Stimulated activated CD8-positive, alpha-beta memory T cell treated with anti-CD3 and anti-CD28 coated beads, Interleukin-15, amount 100 ng/mL, for 4 hours (primary cell): ENCODE measurements at regions not wholly inside any gene's neighbourhood (a gene's known extent, or its start where the extent isn't known, plus 50 kb on each side); places are given as distances from the start of the nearest gene placed in this dataset.

Source experiments
- DNase-seq, 2 donors: peaks; one replicate each; pipeline ENCODE4 v3.0.0-alpha.2; 2020; ENCODE audit warnings: low read depth in 2 of 2

- DNase-seq = no peak
These were observed 679.3 kb downstream of the DHX35 start for GRCh38 chr20:39641423-39641822.

DNA sequence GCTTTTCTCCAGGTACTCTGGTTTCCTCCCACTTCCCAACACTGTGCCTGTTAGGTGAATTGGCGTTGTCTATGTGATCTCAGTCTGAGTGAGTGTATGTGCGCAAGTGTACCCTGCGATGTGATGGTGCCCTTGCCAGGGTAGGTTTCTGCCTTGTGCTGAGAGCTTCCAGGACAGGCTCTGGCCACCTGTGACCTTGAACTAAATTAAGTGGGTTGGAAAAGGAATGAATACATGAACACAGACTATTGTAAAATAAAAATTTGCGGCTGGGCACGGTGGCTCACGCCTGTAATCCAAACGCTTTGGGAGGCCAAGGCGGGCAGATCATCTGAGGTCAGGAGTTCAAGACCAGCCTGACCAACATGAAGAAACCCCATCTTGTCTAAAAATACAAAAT is 678.0 kb downstream of the DHX35 start:
- DNase-seq = no peak

DNA sequence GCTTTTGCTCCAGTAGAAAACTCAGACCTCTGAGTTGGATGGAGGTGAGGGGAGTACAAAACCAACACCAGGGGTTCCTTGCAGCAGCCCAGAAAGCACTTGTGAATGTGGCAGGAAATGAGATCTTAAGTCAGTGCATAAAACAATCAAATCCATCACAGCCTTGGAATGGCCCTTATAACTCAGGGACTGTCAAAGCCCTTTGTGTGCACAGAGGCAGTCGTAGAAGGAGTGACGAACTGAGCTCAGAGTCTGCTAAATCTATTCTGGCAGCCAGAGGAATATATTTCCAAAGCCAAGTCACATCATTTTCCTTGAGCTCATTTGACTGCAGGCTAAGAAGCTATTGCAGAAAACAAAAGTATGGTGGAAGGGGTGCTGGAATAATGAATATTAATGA is 676.6 kb downstream of the DHX35 start:
- DNase-seq = no peak

GRCh38 chr20:39633689-39634088 is 671.5 kb downstream of the DHX35 start:
- DNase-seq = no peak

DNA sequence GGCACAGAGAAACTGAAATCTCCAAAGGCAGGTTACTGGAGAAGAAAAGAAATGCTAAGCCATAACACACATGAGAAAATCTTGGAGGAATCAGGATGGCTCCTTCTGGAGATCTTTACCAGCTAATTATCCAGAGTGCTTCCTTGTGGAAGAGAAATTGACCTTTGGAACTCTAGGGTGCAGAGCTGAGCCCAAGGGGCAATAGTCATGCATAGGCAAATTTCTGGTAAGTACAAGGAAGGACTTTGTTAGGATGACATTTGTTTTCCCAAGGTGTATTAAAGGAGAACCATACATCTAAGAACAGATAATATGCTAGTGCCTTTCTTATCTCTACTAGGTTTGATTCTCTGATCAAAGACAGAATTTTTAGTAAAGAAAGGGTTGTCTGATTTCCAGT is 670.6 kb downstream of the DHX35 start:
- DNase-seq = no peak

DNA sequence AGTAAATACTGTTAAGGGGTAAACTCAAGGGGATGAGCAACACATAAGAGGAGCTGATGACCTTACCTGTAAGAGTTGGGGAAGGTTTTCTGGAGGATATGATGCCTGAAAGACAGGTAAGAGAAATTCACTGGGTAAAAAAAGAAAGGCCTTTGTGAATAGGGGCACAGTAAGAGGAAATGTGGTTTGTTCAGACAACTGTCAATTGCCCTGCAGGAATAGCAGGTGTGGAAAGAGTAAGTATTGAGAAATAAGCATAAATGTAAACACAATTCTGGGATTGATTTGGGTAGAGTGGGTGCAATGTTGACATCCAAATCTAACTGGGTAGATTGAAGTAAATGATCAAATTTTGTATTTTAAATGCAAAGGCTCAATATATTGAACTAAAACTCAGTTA is 670.0 kb downstream of the DHX35 start:
- DNase-seq = no peak

DNA sequence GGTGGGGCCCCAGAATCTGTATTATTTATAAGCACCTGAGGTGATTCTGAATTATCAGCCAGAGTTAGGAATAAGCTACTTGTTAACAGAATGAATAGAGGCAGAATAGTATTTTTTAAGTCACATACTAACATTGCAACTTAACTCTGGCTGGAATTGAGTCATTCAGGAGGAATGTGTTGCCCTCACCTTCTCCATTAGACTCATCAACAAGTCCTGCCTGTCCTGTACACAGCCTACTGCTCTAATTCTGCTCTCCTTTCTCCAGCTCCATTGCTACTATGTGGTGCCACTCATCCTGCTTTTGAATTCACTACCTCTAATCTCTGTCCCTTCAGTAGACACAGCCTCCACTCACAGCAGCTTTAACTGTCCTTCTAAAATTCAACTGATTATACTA is 669.4 kb downstream of the DHX35 start:
- DNase-seq = no peak

DNA sequence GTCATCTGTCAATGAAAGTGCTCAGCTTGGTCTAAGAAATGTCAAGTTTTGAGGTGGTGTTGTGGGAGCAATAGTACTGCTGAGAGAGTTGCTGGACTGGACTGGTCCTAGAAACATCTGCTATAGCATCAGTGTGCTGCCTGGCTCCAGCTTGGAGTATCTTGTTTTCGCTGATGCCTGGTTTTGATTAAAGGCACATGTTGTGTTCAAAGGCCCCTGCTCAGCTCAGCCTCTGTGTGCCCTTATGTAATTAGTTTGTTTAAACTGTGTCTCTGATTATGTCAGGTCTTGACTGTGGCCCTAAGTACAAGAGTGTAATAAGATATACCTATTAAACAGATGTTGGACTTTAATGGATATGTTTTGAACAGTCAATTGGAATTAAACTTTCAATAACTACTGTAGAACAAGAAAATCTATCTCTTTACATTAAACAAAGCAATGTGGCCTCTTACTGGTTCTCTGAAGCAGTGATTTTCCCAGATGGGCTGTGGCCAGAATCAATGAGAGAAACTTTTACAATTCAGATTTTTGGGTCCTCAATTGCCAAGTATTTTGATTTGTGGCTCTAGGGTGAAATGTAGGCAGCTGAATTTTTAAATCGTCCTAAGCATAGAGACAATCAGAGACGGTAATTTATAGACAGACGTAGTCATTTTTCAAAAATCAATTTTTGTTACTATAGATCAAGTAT is 668.2 kb downstream of the DHX35 start:
- no peak for DNase-seq

- no peak for DNase-seq
These were observed 665.6 kb downstream of the DHX35 start for GRCh38 chr20:39627765-39628164.

GRCh38 chr20:39624316-39624715 is 662.2 kb downstream of the DHX35 start:
- no peak for DNase-seq

- no peak for DNase-seq
These were observed 661.6 kb downstream of the DHX35 start for GRCh38 chr20:39623584-39624234.

- no peak for DNase-seq
These were observed 657.2 kb downstream of the DHX35 start for GRCh38 chr20:39619271-39619785.

DNA sequence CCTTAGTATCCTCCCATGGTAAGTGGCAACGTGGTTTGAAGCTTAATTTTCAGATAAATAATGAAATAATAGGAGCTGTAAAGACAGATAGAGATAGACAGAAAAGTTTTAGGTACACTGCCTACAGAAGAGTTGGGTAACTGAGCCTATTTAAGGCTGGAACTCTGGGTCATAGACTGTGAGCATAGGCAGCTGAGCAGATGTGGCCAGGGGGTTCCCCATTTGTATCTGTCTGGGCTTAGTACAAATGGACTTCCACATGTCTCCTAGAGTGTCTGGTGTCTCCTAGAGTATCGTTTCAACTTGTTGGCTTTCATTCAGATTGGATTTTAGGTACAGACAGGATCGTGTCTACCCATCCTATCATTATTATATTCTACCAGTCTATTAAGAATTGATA is 649.8 kb downstream of the DHX35 start:
- DNase-seq = no peak

DNA sequence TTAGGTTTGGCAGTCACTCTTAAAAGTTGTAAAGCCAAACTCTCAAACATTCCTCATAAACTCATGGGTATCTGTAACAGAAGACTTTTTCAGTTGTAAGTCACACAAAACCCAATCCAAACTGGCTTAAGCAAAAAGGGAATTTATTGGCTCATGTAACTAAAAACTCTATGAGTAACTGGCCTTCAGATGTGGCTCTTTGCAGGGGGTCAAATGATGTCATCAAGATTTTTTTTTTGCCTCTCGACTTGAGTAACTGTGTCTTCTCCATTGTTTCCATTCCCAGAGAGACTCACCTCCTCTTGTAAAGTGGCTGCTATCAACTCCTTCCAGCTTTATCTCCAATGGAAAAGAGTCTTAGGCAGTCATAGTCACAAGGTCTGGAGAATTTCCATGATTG is 645.0 kb downstream of the DHX35 start:
- no peak for DNase-seq

- DNase-seq = no peak
These were observed 643.8 kb downstream of the DHX35 start for GRCh38 chr20:39605908-39606307.

- no peak for DNase-seq
These were observed 643.2 kb downstream of the DHX35 start for GRCh38 chr20:39605361-39605760.

DNA sequence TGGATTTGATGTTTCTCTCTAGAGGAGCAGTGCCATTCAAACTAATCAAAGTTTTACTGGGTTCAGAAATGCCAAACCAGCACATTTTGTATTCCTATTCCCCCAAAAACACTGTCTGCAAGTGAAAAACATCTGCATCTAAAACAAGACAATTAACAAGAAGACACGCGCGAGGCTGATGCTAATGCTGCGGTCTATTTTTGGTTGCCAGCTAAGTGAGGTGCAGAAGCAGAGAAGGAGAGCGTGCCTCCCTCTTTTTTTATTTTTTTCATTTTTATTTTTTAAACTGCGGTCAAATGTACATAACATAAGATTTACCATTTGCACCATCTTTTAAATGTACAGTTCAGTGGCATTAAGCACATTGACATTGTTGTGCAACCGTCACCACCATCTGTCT is 641.1 kb downstream of the DHX35 start:
- DNase-seq = no peak

- DNase-seq = no peak
These were observed 640.5 kb downstream of the DHX35 start for GRCh38 chr20:39602649-39603048.

DNA sequence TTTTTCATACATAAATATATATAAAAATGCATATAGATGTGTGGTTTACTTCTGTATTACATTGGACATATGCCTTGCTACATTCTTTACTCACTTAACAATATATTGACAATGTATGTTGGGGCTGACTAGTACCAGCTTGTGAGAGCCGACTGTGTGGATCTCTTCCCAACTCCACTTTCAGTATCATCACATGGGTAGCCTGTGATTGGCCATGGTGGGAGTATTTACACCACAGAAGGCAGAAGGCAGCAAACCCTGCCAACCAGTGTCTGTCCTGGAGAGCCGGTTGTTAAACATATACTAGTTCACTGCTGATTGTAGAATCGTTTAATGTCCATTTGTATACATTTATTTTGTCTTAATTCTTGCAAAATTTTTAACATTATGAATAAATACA is 638.7 kb downstream of the DHX35 start:
- DNase-seq = no peak

- DNase-seq = no peak
These were observed 638.0 kb downstream of the DHX35 start for GRCh38 chr20:39600156-39600555.

DNA sequence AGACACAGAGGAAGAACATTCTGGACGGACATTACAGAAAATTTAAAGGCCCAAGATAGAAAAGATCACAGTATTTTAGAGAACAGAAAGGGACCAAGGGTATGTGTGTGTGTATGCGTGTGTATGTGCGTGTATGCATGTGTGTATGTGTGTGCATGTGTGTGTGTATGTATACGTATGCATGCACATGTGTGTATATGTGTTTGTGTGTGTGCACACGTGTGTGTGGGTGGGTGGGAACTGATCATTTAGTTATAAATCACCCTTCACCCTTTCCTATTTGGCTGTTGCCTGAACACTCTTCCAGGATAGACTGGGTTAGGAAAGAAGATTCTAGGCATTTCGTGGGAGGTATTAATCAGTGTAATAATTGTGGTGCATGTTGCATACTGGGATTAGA is 634.4 kb downstream of the DHX35 start:
- no peak for DNase-seq

- no peak for DNase-seq
These were observed 630.2 kb downstream of the DHX35 start for GRCh38 chr20:39592371-39592770.

DNA sequence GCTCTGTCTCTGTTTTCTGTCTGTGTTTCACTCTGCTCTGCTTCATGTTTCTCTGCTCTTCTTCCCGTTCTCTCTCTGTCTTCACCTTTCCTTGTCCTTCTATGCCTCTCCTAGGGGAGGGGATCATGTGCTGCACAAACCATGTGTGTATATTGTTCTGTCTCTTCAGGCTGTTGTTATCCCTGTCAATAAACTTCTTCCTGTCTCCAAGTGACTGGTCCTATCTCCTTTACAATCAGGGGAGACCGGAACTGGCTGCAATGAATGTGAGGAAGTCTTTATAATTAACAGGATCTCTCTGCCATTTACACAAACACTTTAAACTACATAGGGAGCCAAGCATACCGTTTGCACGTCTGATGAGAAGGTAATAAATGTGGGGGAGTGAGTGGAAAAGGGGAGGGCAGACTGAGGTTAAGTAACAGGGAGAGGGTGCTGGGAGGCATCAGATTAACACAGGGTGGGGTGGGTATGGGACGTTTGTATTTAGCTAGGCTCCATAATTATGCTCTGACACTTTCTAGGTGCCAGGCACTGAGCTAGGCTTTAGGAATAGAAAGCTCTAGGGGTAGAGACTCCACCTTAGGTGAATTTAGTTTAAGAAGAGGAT is 626.1 kb downstream of the DHX35 start:
- DNase-seq = no peak
